ENCODE measurements at regions not wholly inside any gene's neighbourhood (a gene's known extent, or its start where the extent isn't known, plus 50 kb on each side); places are given as distances from the start of the nearest gene placed in this dataset.

DNA sequence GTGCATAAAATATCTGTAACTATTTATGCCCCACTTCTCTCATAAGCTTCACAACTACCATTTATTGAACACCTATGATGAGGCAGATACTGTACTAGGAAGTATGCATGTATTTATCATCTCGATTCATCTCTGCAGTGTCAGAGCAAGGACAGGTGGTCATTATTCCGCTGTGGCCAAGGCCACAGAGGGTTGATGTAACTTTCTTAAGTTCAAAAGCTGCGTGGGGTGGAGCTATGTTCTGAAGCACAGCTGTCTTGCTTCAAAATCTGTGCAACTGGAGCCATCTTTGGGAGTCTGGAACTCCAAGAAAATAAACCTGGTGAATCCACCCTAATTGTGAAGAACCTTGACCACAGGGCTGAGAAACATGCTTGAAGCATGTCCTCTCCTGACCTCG, 60.2 kb upstream of the HMGXB4 start:
- in situ Hi-C loops (cut with MboI) = no loop called here
- ChIA-PET POLR2A (interaction anchor here (1.1 to 1.5 kb wide), 3 partner anchors 10 to 33 kb away, joined by 3 read pairs; no protein-coding TSS in a partner anchor), CTCF (ENCODE audit: low intra/inter-chr PET ratio) (no interaction called here)

GRCh38 chr22:35197886-35198285, 59.4 kb upstream of the HMGXB4 start:
- H3K27ac ChIP-seq (ENCODE audit: extremely low read depth, low read depth, low read length) = no peak overlapping the region
- WGBS (ENCODE audit: insufficient coverage, low coverage, missing lambda C conversion rate) = 40% methylated on average over 1 of the region's 3 CpGs
- no peak overlapping the region for H2AFZ ChIP-seq (ENCODE audit: low read depth, low read length)
- DNase-seq (ENCODE audit: extremely low read depth in 1 of 4, low spot score in 3 of 4) (no peak), ATAC-seq (no peak), FAIRE-seq (no peak)
- intact Hi-C loops (cut with micrococcal nuclease) (no loop called here), in situ Hi-C loops (cut with MboI) (no loop called here)
- ChIA-PET POLR2A (interaction anchor here (1.3 to 1.5 kb wide), 2 partner anchors 11 to 32 kb away, joined by 3 read pairs; no protein-coding TSS in a partner anchor), CTCF (ENCODE audit: low intra/inter-chr PET ratio) (no interaction called here)
- H3K27me3 ChIP-seq (ENCODE audit: control insufficient read depth in 2 of 2, insufficient read depth in 2 of 2, low read length in 2 of 2) = no peaks in the 10 kb centered on the region
- H3K4me3 ChIP-seq = no peak overlapping the region
- no peak overlapping the region for H3K9ac ChIP-seq (ENCODE audit: insufficient read depth in 1 of 2, low read depth in 2 of 2, low read length in 2 of 2)
- H3K36me3 ChIP-seq (ENCODE audit: control insufficient read depth, insufficient read depth, low read length) = peaks cover 43% of the 10 kb centered on the region; the same call in 1 of the 3 replicates
- H4K20me1 ChIP-seq (replicated peaks; ENCODE audit: control insufficient read depth, insufficient read depth, low read length) = no peaks in the 10 kb centered on the region
- no peaks in the 10 kb centered on the region for H3K79me2 ChIP-seq (ENCODE audit: control insufficient read depth, insufficient read depth, low read length)
- no peak overlapping the region for H3K4me2 ChIP-seq (ENCODE audit: insufficient read depth, low read length)
- H3K9me3 ChIP-seq (replicated peaks; ENCODE audit: control insufficient read depth, insufficient read depth, low read depth, low read length) = no peaks in the 10 kb centered on the region
- no peaks in the 10 kb centered on the region for H3K9me1 ChIP-seq (ENCODE audit: control insufficient read depth, insufficient read depth, low read length)
- no peaks in the 10 kb centered on the region for H3K4me1 ChIP-seq (replicated peaks in 1 of 2; ENCODE audit: control insufficient read depth in 2 of 2, insufficient read depth in 2 of 2, low read length in 2 of 2)
- no TSS peak for BruUV-seq (replicated peaks)
- TF ChIP-seq SMAD4 (CRISPR knock-in tag; conservative IDR thresholded peaks at IDR 0.05) (no peak), MLLT1 (IDR thresholded peaks at IDR 0.05) (no peak), CXXC5 (CRISPR knock-in tag; IDR thresholded peaks at IDR 0.05) (no peak), RBM39 (optimal IDR thresholded peaks at IDR 0.05; ENCODE audit: low read depth, low read length) (no peak), E2F1 (CRISPR knock-in tag; IDR thresholded peaks at IDR 0.05) (no peak), FUS (optimal IDR thresholded peaks at IDR 0.05; ENCODE audit: low read depth, low read length) (no peak), SIN3B (IDR thresholded peaks at IDR 0.05; ENCODE audit: low read depth) (no peak), ZNF561 (CRISPR knock-in tag; conservative IDR thresholded peaks at IDR 0.05) (no peak)
- TF ChIP-seq, protein P1, sequence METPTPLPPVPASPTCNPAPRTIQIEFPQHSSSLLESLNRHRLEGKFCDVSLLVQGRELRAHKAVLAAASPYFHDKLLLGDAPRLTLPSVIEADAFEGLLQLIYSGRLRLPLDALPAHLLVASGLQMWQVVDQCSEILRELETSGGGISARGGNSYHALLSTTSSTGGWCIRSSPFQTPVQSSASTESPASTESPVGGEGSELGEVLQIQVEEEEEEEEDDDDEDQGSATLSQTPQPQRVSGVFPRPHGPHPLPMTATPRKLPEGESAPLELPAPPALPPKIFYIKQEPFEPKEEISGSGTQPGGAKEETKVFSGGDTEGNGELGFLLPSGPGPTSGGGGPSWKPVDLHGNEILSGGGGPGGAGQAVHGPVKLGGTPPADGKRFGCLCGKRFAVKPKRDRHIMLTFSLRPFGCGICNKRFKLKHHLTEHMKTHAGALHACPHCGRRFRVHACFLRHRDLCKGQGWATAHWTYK (CRISPR knock-in tag; IDR thresholded peaks at IDR 0.05) = no peak

More for the DNA sequence above, 60.2 kb upstream of the HMGXB4 start:
- H3K4me3 ChIP-seq = no peak overlapping the region
- intact Hi-C loops (cut with micrococcal nuclease) = no loop called here
- no peak overlapping the region for H3K9ac ChIP-seq (ENCODE audit: insufficient read depth in 1 of 2, low read depth in 2 of 2, low read length in 2 of 2)
- DNase-seq (ENCODE audit: extremely low read depth in 1 of 4, low spot score in 3 of 4) (no peak), FAIRE-seq (no peak), ATAC-seq (no peak)
- H3K4me1 ChIP-seq (replicated peaks in 1 of 2; ENCODE audit: control insufficient read depth in 2 of 2, insufficient read depth in 2 of 2, low read length in 2 of 2) = no peaks in the 10 kb centered on the region
- H3K36me3 ChIP-seq (ENCODE audit: control insufficient read depth, insufficient read depth, low read length) = peaks cover 43% of the 10 kb centered on the region; the same call in 1 of the 3 replicates
- no TSS peak for BruUV-seq (replicated peaks)
- TF ChIP-seq IRF2 (CRISPR knock-in tag; IDR thresholded peaks at IDR 0.05) (no peak), CAMTA2 (CRISPR knock-in tag; conservative IDR thresholded peaks at IDR 0.05) (no peak), NFRKB (IDR thresholded peaks at IDR 0.05; ENCODE audit: low read depth) (no peak), KAT8 (IDR thresholded peaks at IDR 0.05; ENCODE audit: low read depth) (no peak), BHLHE40 (IDR thresholded peaks at IDR 0.05; ENCODE audit: low read length) (no peak)
- H4K20me1 ChIP-seq (replicated peaks; ENCODE audit: control insufficient read depth, insufficient read depth, low read length) = no peaks in the 10 kb centered on the region
- no peaks in the 10 kb centered on the region for H3K79me2 ChIP-seq (ENCODE audit: control insufficient read depth, insufficient read depth, low read length)
- H2AFZ ChIP-seq (ENCODE audit: low read depth, low read length) = no peak overlapping the region
- no peaks in the 10 kb centered on the region for H3K9me1 ChIP-seq (ENCODE audit: control insufficient read depth, insufficient read depth, low read length)
- H3K4me2 ChIP-seq (ENCODE audit: insufficient read depth, low read length) = no peak overlapping the region
- 59% methylated on average over 4 of the region's 4 CpGs for WGBS (ENCODE audit: insufficient coverage, low coverage, missing lambda C conversion rate)
- H3K27ac ChIP-seq (ENCODE audit: extremely low read depth, low read depth, low read length) = no peak overlapping the region
- no peaks in the 10 kb centered on the region for H3K27me3 ChIP-seq (ENCODE audit: control insufficient read depth in 2 of 2, insufficient read depth in 2 of 2, low read length in 2 of 2)
- H3K9me3 ChIP-seq (replicated peaks; ENCODE audit: control insufficient read depth, insufficient read depth, low read depth, low read length) = no peaks in the 10 kb centered on the region
